ENCODE measurements at regions not wholly inside any gene's neighbourhood (a gene's known extent, or its start where the extent isn't known, plus 50 kb on each side); places are given as distances from the start of the nearest gene placed in this dataset.

DNA sequence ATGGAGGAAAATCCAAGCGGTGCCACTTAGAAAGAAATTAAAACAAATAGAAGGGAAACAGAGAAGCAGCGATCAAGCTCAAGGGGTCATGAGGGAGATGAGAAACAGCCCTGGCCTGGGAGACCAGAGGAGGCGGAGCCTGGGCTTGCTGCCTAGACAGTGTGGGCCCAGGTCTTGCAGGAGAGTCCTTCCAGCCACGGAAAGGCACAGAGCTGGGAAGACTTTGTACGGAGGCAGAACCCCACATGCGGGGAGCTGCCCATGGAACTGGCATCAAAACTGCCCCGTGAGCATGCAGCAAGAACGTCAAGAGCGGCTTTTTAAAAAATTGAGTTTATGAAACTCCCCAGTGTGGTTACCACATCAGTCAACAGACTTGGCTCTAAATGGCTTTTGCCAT is 119.4 kb downstream of the IRX1 start:
- H3K27me3 ChIP-seq (ENCODE audit: control insufficient read depth in 2 of 2, insufficient read depth in 2 of 2, low read length in 2 of 2), result no peaks in the 10 kb centered on the region
- H3K9me3 ChIP-seq (ENCODE audit: control insufficient read depth in 2 of 2, low read length in 2 of 2), result peaks cover 0 to 3% of the 10 kb centered on the region in 2 donors
- H3K9ac ChIP-seq (ENCODE audit: low read depth in 1 of 2, low read length in 2 of 2), result no peak overlapping the region
- no peak overlapping the region for H3K4me3 ChIP-seq (ENCODE audit: low read length in 2 of 2)
- no peaks in the 10 kb centered on the region for H3K4me1 ChIP-seq (ENCODE audit: control insufficient read depth in 2 of 2, insufficient read depth in 2 of 2, low read length in 2 of 2)
- H3K36me3 ChIP-seq (ENCODE audit: control insufficient read depth in 2 of 2, insufficient read depth in 2 of 2, low read length in 2 of 2), result no peaks in the 10 kb centered on the region
- H3K27ac ChIP-seq (ENCODE audit: low read depth in 2 of 2, low read length in 2 of 2), result no peak overlapping the region

DNA sequence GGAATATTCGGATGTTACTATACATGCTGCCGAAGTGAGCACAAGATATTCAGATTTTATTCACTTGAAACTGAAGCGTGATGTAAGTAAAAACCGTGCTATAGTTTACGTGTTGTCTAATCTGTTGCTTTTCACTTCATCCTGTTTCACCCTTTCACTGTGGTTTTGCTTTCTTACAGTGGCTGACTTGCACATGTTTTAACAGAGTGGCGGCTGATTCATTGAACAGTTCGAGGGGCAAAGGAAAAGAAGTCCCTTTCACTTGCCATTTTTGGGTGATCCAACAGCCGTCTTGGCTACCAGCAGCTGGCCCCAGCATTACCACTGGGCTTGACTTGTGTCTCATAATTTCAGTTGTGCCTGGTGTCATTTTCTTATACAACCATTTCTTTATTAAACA is 134.0 kb downstream of the IRX1 start:
- no peak overlapping the region for H3K27ac ChIP-seq (ENCODE audit: low read depth in 2 of 2, low read length in 2 of 2)
- H3K36me3 ChIP-seq (ENCODE audit: control insufficient read depth in 2 of 2, insufficient read depth in 2 of 2, low read length in 2 of 2), result no peaks in the 10 kb centered on the region
- no peak overlapping the region for H3K4me3 ChIP-seq (ENCODE audit: low read length in 2 of 2)
- no peak overlapping the region for H3K9ac ChIP-seq (ENCODE audit: low read depth in 1 of 2, low read length in 2 of 2)
- H3K9me3 ChIP-seq (ENCODE audit: control insufficient read depth in 2 of 2, low read length in 2 of 2), result no peaks in the 10 kb centered on the region
- no peaks in the 10 kb centered on the region for H3K27me3 ChIP-seq (ENCODE audit: control insufficient read depth in 2 of 2, insufficient read depth in 2 of 2, low read length in 2 of 2)
- H3K4me1 ChIP-seq (ENCODE audit: control insufficient read depth in 2 of 2, insufficient read depth in 2 of 2, low read length in 2 of 2), result no peaks in the 10 kb centered on the region

DNA sequence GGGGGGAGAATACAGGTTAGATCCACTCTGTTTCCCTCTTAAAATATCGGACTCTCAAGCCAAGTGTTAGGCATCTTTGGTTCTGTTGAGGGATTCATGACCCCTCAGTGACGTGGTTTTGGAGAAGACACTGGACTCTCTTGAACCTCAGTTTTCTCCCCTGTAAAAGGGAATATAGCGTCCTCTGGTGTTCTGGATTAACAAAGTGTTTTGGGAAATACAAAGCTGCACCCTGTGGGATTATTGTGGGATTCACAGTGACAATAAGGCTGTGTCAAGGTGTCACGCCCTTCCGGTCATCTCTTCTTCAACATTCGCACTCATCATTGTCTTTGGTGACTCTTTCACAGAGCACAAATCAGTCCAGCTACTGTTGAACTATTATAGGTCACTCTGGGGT is 139.0 kb downstream of the IRX1 start:
- Histone ChIP-seq H3K27ac (ENCODE audit: low read depth in 2 of 2, low read length in 2 of 2) (no peak overlapping the region), H3K9me3 (ENCODE audit: control insufficient read depth in 2 of 2, low read length in 2 of 2) (no peaks in the 10 kb centered on the region), H3K4me1 (ENCODE audit: control insufficient read depth in 2 of 2, insufficient read depth in 2 of 2, low read length in 2 of 2) (no peaks in the 10 kb centered on the region), H3K4me3 (ENCODE audit: low read length in 2 of 2) (no peak overlapping the region), H3K27me3 (ENCODE audit: control insufficient read depth in 2 of 2, insufficient read depth in 2 of 2, low read length in 2 of 2) (no peaks in the 10 kb centered on the region), H3K9ac (ENCODE audit: low read depth in 1 of 2, low read length in 2 of 2) (no peak overlapping the region), H3K36me3 (ENCODE audit: control insufficient read depth in 2 of 2, insufficient read depth in 2 of 2, low read length in 2 of 2) (no peaks in the 10 kb centered on the region)

DNA sequence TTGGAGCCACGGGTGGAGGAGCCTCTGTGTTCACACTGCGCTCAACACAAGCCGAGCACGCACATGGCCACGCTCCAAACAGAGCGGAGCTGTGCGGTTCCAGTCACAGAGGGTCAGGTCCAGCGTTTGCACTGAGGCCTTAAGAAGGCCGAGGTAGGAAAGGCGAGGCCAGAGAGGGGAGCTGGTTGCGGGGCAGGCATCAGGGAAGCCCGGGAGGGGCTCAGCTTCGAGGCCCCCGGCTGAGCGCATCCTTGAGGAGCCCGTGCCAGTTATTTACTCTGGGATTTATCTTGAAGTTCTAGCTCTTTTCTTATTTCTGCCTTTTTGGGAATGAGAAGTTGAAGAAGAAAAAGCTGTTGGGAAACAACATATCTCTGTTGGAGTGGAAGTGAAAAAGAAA is 140.8 kb downstream of the IRX1 start:
- Histone ChIP-seq H3K36me3 (ENCODE audit: control insufficient read depth in 2 of 2, insufficient read depth in 2 of 2, low read length in 2 of 2) (no peaks in the 10 kb centered on the region), H3K4me1 (ENCODE audit: control insufficient read depth in 2 of 2, insufficient read depth in 2 of 2, low read length in 2 of 2) (no peaks in the 10 kb centered on the region), H3K9me3 (ENCODE audit: control insufficient read depth in 2 of 2, low read length in 2 of 2) (no peaks in the 10 kb centered on the region), H3K27ac (ENCODE audit: low read depth in 2 of 2, low read length in 2 of 2) (no peak overlapping the region), H3K4me3 (ENCODE audit: low read length in 2 of 2) (no peak overlapping the region), H3K27me3 (ENCODE audit: control insufficient read depth in 2 of 2, insufficient read depth in 2 of 2, low read length in 2 of 2) (no peaks in the 10 kb centered on the region), H3K9ac (ENCODE audit: low read depth in 1 of 2, low read length in 2 of 2) (no peak overlapping the region)

DNA sequence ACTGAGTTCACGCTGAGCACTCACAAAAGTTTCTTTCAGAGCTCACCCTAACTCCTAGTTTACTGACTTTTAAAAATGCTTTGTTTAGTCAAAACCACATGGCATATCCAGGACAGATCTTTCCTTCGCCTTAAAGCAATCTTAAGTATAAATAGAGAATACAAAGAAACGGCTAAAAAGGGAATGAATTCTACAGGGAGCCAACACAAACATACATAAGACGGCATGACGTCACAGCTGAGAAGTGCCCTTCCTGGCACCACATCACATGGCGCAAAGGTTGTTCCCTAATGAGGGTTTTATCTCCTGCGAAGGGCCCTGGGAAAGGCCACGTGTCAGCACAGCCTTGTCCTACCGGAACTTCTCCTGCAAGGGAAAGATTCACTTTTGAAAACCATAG is 141.3 kb downstream of the IRX1 start:
- Histone ChIP-seq H3K9me3 (ENCODE audit: control insufficient read depth in 2 of 2, low read length in 2 of 2) (no peaks in the 10 kb centered on the region), H3K27me3 (ENCODE audit: control insufficient read depth in 2 of 2, insufficient read depth in 2 of 2, low read length in 2 of 2) (no peaks in the 10 kb centered on the region), H3K4me1 (ENCODE audit: control insufficient read depth in 2 of 2, insufficient read depth in 2 of 2, low read length in 2 of 2) (no peaks in the 10 kb centered on the region), H3K9ac (ENCODE audit: low read depth in 1 of 2, low read length in 2 of 2) (no peak overlapping the region), H3K4me3 (ENCODE audit: low read length in 2 of 2) (no peak overlapping the region), H3K27ac (ENCODE audit: low read depth in 2 of 2, low read length in 2 of 2) (no peak overlapping the region), H3K36me3 (ENCODE audit: control insufficient read depth in 2 of 2, insufficient read depth in 2 of 2, low read length in 2 of 2) (no peaks in the 10 kb centered on the region)

DNA sequence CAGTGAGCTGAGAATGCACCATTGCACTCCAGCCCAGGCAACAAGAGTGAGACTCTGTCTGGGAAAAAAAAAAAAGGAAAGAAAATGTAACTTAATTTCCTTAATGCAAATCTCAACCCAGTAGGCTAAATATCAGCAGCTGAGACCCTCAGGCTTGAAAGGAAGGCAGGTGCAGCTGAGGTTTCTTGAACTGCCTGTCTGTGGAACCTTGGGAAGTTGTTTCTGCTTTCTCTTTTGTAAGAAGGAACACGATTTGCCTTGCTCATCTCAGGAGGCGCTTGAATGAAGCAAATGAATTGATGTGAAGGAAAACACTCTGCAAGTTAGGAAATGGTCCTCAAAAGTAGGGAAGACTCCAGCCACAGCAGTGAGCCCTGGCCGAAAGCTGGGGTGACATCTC is 143.3 kb downstream of the IRX1 start:
- H3K27ac ChIP-seq (ENCODE audit: low read depth in 2 of 2, low read length in 2 of 2), result no peak overlapping the region
- H3K4me3 ChIP-seq (ENCODE audit: low read length in 2 of 2), result no peak overlapping the region
- H3K9me3 ChIP-seq (ENCODE audit: control insufficient read depth in 2 of 2, low read length in 2 of 2), result no peaks in the 10 kb centered on the region
- no peaks in the 10 kb centered on the region for H3K4me1 ChIP-seq (ENCODE audit: control insufficient read depth in 2 of 2, insufficient read depth in 2 of 2, low read length in 2 of 2)
- H3K27me3 ChIP-seq (ENCODE audit: control insufficient read depth in 2 of 2, insufficient read depth in 2 of 2, low read length in 2 of 2), result no peaks in the 10 kb centered on the region
- H3K9ac ChIP-seq (ENCODE audit: low read depth in 1 of 2, low read length in 2 of 2), result no peak overlapping the region
- H3K36me3 ChIP-seq (ENCODE audit: control insufficient read depth in 2 of 2, insufficient read depth in 2 of 2, low read length in 2 of 2), result no peaks in the 10 kb centered on the region

DNA sequence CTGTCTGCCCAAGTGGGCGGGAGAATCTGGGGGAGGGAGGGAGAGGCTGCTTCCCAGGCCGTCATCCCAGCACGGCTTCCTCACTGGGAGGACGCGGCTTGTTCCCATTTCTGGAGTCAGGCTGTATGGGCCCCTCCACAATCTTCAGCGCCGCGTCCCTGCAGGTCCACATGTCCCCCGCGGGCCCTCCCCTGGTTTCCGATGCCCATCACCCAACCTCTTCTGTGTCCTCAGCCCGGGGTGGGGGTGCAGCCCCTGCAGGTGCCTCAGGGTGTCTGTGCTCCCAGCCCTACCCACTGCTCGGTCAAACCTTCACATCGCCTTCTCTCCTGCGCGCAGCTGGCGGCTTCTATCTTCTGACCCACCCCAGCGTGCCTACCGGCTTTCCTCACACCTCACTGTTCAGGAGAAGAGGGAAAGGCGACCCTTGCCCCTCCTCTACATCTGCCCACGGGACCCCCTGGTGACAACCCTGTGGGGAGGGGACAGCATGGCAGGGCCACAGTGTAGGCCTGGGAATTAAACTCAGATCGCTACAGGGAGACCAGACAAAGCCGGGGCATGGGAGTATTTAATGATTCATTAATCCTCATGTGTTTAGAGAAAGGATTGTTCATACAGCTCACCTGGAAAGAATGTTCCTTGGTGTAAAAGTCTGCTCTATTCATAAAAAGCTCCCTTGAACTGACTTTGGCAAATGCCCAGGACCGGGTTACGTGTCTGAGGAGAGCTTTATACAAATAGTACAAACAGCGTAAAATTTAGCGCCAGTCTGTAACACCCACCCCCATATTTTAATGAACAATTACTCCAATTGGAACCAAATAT is 145.1 kb downstream of the IRX1 start:
- Histone ChIP-seq H3K27ac (ENCODE audit: low read depth in 2 of 2, low read length in 2 of 2) (no peak overlapping the region), H3K27me3 (ENCODE audit: control insufficient read depth in 2 of 2, insufficient read depth in 2 of 2, low read length in 2 of 2) (no peaks in the 10 kb centered on the region), H3K9ac (ENCODE audit: low read depth in 1 of 2, low read length in 2 of 2) (no peak overlapping the region), H3K36me3 (ENCODE audit: control insufficient read depth in 2 of 2, insufficient read depth in 2 of 2, low read length in 2 of 2) (no peaks in the 10 kb centered on the region), H3K4me3 (ENCODE audit: low read length in 2 of 2) (no peak overlapping the region), H3K4me1 (ENCODE audit: control insufficient read depth in 2 of 2, insufficient read depth in 2 of 2, low read length in 2 of 2) (no peaks in the 10 kb centered on the region), H3K9me3 (ENCODE audit: control insufficient read depth in 2 of 2, low read length in 2 of 2) (no peaks in the 10 kb centered on the region)

DNA sequence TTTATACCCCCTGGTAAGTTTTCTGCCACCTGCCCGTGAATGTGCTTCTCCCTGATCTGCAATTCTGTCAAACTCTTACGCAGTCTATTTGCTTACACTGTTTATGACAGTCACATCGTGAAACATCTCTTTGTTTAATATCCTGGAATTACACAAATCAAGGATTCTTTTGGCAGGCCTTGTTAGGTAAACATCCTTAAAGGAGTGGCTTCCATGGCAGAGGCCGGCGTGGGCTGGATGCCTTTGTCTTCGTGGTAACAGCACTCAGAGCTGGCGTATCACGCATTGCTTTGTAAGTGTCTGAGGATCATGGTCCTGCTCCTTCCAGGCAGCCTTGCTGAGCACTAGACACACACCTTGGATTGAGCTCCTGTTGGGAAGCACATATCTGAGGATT is 145.7 kb downstream of the IRX1 start:
- Histone ChIP-seq H3K4me1 (ENCODE audit: control insufficient read depth in 2 of 2, insufficient read depth in 2 of 2, low read length in 2 of 2) (no peaks in the 10 kb centered on the region), H3K9me3 (ENCODE audit: control insufficient read depth in 2 of 2, low read length in 2 of 2) (no peaks in the 10 kb centered on the region), H3K9ac (ENCODE audit: low read depth in 1 of 2, low read length in 2 of 2) (no peak overlapping the region), H3K4me3 (ENCODE audit: low read length in 2 of 2) (no peak overlapping the region), H3K27me3 (ENCODE audit: control insufficient read depth in 2 of 2, insufficient read depth in 2 of 2, low read length in 2 of 2) (no peaks in the 10 kb centered on the region), H3K27ac (ENCODE audit: low read depth in 2 of 2, low read length in 2 of 2) (no peak overlapping the region), H3K36me3 (ENCODE audit: control insufficient read depth in 2 of 2, insufficient read depth in 2 of 2, low read length in 2 of 2) (no peaks in the 10 kb centered on the region)

DNA sequence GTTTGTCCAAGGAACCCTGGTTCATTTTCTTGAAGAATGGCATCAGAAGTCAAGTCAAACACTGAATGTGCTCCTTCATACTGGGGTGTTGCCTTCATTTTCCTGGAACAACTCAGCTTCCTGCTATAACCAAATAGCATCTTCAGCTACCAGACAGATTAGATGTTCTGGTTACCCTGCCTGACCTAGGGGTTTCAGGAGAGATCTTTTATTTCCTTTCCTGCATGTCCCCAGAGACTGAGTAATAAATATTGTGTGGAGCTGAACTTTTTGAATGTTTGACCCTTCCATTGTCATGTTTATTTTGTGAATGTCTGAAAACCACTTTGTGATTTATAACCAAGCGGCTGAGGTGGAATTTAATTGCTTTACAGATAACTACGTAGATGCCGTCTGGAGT is 147.1 kb downstream of the IRX1 start:
- Histone ChIP-seq H3K4me1 (ENCODE audit: control insufficient read depth in 2 of 2, insufficient read depth in 2 of 2, low read length in 2 of 2) (no peaks in the 10 kb centered on the region), H3K27ac (ENCODE audit: low read depth in 2 of 2, low read length in 2 of 2) (no peak overlapping the region), H3K9me3 (ENCODE audit: control insufficient read depth in 2 of 2, low read length in 2 of 2) (no peaks in the 10 kb centered on the region), H3K9ac (ENCODE audit: low read depth in 1 of 2, low read length in 2 of 2) (no peak overlapping the region), H3K4me3 (ENCODE audit: low read length in 2 of 2) (no peak overlapping the region), H3K36me3 (ENCODE audit: control insufficient read depth in 2 of 2, insufficient read depth in 2 of 2, low read length in 2 of 2) (no peaks in the 10 kb centered on the region), H3K27me3 (ENCODE audit: control insufficient read depth in 2 of 2, insufficient read depth in 2 of 2, low read length in 2 of 2) (no peaks in the 10 kb centered on the region)

DNA sequence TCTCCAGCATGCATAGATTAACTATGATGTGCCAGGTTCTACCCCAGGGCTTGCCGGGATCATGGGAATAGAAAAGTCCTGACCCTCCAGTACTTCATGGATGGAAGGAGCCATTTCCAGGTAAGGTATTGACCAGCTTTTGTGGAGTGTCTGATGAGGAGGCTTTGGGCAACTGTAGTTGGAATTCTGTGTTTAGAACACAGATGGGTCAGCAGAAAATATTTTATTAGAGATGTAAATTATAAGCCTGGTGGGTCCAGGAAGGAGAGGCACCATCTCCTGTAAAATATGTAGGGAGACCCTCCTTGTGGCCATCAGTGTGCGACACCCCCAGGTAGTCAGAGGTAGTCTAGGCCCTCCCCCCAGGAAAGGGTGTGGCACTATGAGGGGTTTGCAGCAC is 156.2 kb downstream of the IRX1 start:
- Histone ChIP-seq H3K36me3 (ENCODE audit: control insufficient read depth in 2 of 2, insufficient read depth in 2 of 2, low read length in 2 of 2) (no peaks in the 10 kb centered on the region), H3K9me3 (ENCODE audit: control insufficient read depth in 2 of 2, low read length in 2 of 2) (peaks cover 2 to 3% of the 10 kb centered on the region in 2 donors), H3K27me3 (ENCODE audit: control insufficient read depth in 2 of 2, insufficient read depth in 2 of 2, low read length in 2 of 2) (no peaks in the 10 kb centered on the region), H3K4me1 (ENCODE audit: control insufficient read depth in 2 of 2, insufficient read depth in 2 of 2, low read length in 2 of 2) (no peaks in the 10 kb centered on the region), H3K9ac (ENCODE audit: low read depth in 1 of 2, low read length in 2 of 2) (no peak overlapping the region), H3K4me3 (ENCODE audit: low read length in 2 of 2) (no peak overlapping the region), H3K27ac (ENCODE audit: low read depth in 2 of 2, low read length in 2 of 2) (no peak overlapping the region)
